ENCODE measurements at regions not wholly inside any gene's neighbourhood (a gene's known extent, or its start where the extent isn't known, plus 50 kb on each side); places are given as distances from the start of the nearest gene placed in this dataset.

DNA sequence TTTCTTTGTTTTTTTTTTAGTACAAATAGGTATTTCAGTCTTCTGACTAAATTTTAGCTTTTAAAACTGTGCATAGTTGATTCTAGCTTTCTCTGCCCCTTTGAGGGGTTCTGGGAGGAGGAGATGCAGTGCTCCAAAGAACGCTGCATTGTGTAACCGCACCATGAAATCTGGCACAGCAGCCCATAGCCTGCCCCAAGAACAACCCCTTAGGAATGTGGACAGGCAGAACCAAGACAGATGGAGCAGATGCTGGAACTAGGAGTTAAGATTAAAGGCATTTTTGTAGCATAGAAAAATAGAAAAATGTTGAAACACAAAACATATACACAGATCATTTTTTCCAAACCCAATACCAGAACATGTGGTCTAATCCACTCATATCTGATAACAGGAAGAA is 187.5 kb downstream of the SCG2 start:
- H3K4me1 ChIP-seq, result no peaks in the 10 kb centered on the region
- DNase-seq (ENCODE audit: low read depth in 1 of 2, low spot score in 1 of 2), result no peak
- CTCF ChIA-PET, result no interaction called here
- no peaks in the 10 kb centered on the region for H3K9me3 ChIP-seq
- H3K4me3 ChIP-seq, result no peak overlapping the region
- no peak for FAIRE-seq
- ATAC-seq, result no peak
- TF ChIP-seq RAD21 (conservative IDR thresholded peaks at IDR 0.05 in 1 of 2, IDR thresholded peaks at IDR 0.05 in 1 of 2) (no peak), POLR2A (IDR thresholded peaks at IDR 0.05; ENCODE audit: low read length) (no peak), RFX5 (IDR thresholded peaks at IDR 0.05) (no peak)
- TF ChIP-seq, protein P1, sequence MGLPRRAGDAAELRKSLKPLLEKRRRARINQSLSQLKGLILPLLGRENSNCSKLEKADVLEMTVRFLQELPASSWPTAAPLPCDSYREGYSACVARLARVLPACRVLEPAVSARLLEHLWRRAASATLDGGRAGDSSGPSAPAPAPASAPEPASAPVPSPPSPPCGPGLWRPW (IDR thresholded peaks at IDR 0.05), result no peak
- TF ChIP-seq, protein P2, sequence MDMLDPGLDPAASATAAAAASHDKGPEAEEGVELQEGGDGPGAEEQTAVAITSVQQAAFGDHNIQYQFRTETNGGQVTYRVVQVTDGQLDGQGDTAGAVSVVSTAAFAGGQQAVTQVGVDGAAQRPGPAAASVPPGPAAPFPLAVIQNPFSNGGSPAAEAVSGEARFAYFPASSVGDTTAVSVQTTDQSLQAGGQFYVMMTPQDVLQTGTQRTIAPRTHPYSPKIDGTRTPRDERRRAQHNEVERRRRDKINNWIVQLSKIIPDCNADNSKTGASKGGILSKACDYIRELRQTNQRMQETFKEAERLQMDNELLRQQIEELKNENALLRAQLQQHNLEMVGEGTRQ (IDR thresholded peaks at IDR 0.05), result no peak
- TF ChIP-seq, protein P3, sequence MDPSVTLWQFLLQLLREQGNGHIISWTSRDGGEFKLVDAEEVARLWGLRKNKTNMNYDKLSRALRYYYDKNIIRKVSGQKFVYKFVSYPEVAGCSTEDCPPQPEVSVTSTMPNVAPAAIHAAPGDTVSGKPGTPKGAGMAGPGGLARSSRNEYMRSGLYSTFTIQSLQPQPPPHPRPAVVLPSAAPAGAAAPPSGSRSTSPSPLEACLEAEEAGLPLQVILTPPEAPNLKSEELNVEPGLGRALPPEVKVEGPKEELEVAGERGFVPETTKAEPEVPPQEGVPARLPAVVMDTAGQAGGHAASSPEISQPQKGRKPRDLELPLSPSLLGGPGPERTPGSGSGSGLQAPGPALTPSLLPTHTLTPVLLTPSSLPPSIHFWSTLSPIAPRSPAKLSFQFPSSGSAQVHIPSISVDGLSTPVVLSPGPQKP (IDR thresholded peaks at IDR 0.05; ENCODE audit: low read depth, low read length), result no peak
- H3K27ac ChIP-seq, result no peak overlapping the region
- no peak overlapping the region for H3K4me2 ChIP-seq
- POLR2A ChIA-PET, result no interaction called here
- 98% methylated on average over 2 of the region's 2 CpGs for WGBS (ENCODE audit: missing lambda C conversion rate)

DNA sequence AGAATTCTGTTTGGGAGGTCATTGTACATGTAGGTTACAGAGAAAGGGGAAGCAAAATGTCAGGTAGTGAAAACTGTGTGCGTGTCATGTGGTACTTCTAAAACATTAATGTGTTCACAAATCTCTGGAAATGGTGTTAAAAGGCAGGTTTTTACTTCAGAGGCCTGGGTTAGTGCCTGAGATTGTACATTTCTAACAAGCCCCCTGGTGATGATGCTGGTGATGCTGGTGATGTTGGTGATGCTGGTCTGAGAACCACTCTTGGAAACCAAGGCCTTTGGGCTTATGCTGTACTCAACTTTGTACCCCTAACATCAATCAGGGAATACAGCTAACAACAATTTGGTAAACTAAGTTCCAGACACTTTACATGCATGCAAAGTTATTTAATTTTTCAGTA is 187.1 kb downstream of the SCG2 start:
- ChIA-PET CTCF (no interaction called here), POLR2A (no interaction called here)
- Histone ChIP-seq H3K4me2 (no peak overlapping the region), H3K9me3 (no peaks in the 10 kb centered on the region), H3K27ac (no peak overlapping the region), H3K4me1 (no peaks in the 10 kb centered on the region), H3K4me3 (no peak overlapping the region)
- DNase-seq (ENCODE audit: low read depth in 1 of 2, low spot score in 1 of 2) (no peak), ATAC-seq (no peak), FAIRE-seq (no peak)
- TF ChIP-seq, protein P4, sequence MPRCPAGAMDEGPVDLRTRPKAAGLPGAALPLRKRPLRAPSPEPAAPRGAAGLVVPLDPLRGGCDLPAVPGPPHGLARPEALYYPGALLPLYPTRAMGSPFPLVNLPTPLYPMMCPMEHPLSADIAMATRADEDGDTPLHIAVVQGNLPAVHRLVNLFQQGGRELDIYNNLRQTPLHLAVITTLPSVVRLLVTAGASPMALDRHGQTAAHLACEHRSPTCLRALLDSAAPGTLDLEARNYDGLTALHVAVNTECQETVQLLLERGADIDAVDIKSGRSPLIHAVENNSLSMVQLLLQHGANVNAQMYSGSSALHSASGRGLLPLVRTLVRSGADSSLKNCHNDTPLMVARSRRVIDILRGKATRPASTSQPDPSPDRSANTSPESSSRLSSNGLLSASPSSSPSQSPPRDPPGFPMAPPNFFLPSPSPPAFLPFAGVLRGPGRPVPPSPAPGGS (IDR thresholded peaks at IDR 0.05), result no peak
- TF ChIP-seq GATA3 (IDR thresholded peaks at IDR 0.05; ENCODE audit: borderline replicate concordance) (no peak), MAFK (IDR thresholded peaks at IDR 0.05; ENCODE audit: partially characterized antibody) (no peak), EP300 (IDR thresholded peaks at IDR 0.05) (no peak), POLR2A (IDR thresholded peaks at IDR 0.05; ENCODE audit: low read length) (no peak), RFX5 (IDR thresholded peaks at IDR 0.05) (no peak), NR3C1 (IDR thresholded peaks at IDR 0.05) (no peak), CEBPB (IDR thresholded peaks at IDR 0.05) (no peak), KDM5A (IDR thresholded peaks at IDR 0.05) (no peak), ZFP36 (IDR thresholded peaks at IDR 0.05; ENCODE audit: borderline replicate concordance, partially characterized antibody) (no peak)
- TF ChIP-seq, protein P5, sequence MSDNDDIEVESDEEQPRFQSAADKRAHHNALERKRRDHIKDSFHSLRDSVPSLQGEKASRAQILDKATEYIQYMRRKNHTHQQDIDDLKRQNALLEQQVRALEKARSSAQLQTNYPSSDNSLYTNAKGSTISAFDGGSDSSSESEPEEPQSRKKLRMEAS (IDR thresholded peaks at IDR 0.05), result no peak
- TF ChIP-seq, protein P6, sequence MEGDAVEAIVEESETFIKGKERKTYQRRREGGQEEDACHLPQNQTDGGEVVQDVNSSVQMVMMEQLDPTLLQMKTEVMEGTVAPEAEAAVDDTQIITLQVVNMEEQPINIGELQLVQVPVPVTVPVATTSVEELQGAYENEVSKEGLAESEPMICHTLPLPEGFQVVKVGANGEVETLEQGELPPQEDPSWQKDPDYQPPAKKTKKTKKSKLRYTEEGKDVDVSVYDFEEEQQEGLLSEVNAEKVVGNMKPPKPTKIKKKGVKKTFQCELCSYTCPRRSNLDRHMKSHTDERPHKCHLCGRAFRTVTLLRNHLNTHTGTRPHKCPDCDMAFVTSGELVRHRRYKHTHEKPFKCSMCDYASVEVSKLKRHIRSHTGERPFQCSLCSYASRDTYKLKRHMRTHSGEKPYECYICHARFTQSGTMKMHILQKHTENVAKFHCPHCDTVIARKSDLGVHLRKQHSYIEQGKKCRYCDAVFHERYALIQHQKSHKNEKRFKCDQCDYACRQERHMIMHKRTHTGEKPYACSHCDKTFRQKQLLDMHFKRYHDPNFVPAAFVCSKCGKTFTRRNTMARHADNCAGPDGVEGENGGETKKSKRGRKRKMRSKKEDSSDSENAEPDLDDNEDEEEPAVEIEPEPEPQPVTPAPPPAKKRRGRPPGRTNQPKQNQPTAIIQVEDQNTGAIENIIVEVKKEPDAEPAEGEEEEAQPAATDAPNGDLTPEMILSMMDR (IDR thresholded peaks at IDR 0.05), result no peak
- TF ChIP-seq, protein P2 (IDR thresholded peaks at IDR 0.05), result no peak
- WGBS (ENCODE audit: missing lambda C conversion rate), result 83% methylated on average over 1 of the region's 1 CpG

All from A549 (cell line).